DOHH2 (cell line): ENCODE measurements at regions not wholly inside any gene's neighbourhood (a gene's known extent, or its start where the extent isn't known, plus 50 kb on each side); places are given as distances from the start of the nearest gene placed in this dataset.

Experiments used
- H3F3A ChIP-seq: fragments of 200-600 bp; sonication (generic), shearing (Covaris generic); 2 replicates; pipeline ENCODE4 v1.6.0; 2016; ENCODE audit warnings: antibody characterized with exemption, mild to moderate bottlenecking; ENCODE audit not compliant: control insufficient read depth, insufficient read depth
- H3K27ac ChIP-seq: fragments of 200-600 bp; sonication (generic); 2 replicates; pipeline ENCODE4 v1.5.1; 2014; ENCODE audit warnings: low read depth, mild to moderate bottlenecking, low read length, moderate library complexity
- H3K27me3 ChIP-seq: fragments of 200-600 bp; sonication (generic); 2 replicates; pipeline ENCODE4 v1.6.1; 2014; ENCODE audit warnings: mild to moderate bottlenecking, low read length, mixed read lengths; ENCODE audit not compliant: control insufficient read depth
- H3K36me3 ChIP-seq: fragments of 200-600 bp; sonication (generic); 2 replicates; pipeline ENCODE4 v1.6.1; 2014; ENCODE audit warnings: mild to moderate bottlenecking, low read length, moderate library complexity, mixed read lengths; ENCODE audit not compliant: control insufficient read depth
- H3K4me1 ChIP-seq: fragments of 200-600 bp; sonication (generic); 2 replicates; pipeline ENCODE4 v1.6.1; 2014; ENCODE audit warnings: mild to moderate bottlenecking, low read length, mixed read lengths; ENCODE audit not compliant: control insufficient read depth
- H3K4me2 ChIP-seq: fragments of 200-600 bp; sonication (generic); 2 replicates; pipeline ENCODE4 v1.6.0; 2014; ENCODE audit warnings: mild to moderate bottlenecking, low read length, moderate library complexity
- H3K4me3 ChIP-seq: fragments of 200-600 bp; sonication (generic); 2 replicates; pipeline ENCODE4 v1.5.1; 2014; ENCODE audit warnings: mild to moderate bottlenecking, low read length, mixed read lengths
- H3K79me2 ChIP-seq: fragments of 200-600 bp; sonication (generic); 2 replicates; pipeline ENCODE4 v1.6.1; 2014; ENCODE audit warnings: mild to moderate bottlenecking, low read length, mixed read lengths; ENCODE audit not compliant: control insufficient read depth
- H3K9me2 ChIP-seq: fragments of 200-600 bp; sonication (generic); replicated peaks from 2 replicates; pipeline ENCODE4 v1.6.1; 2014; ENCODE audit warnings: mild to moderate bottlenecking, low read length, mixed read lengths; ENCODE audit not compliant: control insufficient read depth
- H3K9me3 ChIP-seq: fragments of 200-600 bp; sonication (generic); 2 replicates; pipeline ENCODE4 v1.6.1; 2014; ENCODE audit warnings: antibody characterized with exemption, low read length, mixed read lengths; ENCODE audit not compliant: control insufficient read depth, insufficient read depth
- H4K20me1 ChIP-seq: fragments of 200-600 bp; sonication (generic); 2 replicates; pipeline ENCODE4 v1.6.0; 2014; ENCODE audit warnings: low read depth, mild to moderate bottlenecking, antibody characterized with exemption, low read length, moderate library complexity; ENCODE audit not compliant: control insufficient read depth, insufficient read depth
- CTCF ChIP-seq: fragments of 200-600 bp; sonication (generic); IDR thresholded peaks from one replicate; pipeline ENCODE4 v1.5.1; 2014; ENCODE audit warnings: antibody characterized with exemption, mild to moderate bottlenecking, low read depth, low read length; ENCODE audit not compliant: poor library complexity, severe bottlenecking
- EZH2phosphoT487 ChIP-seq: fragments of 200-600 bp; sonication (generic); IDR thresholded peaks from 2 replicates; pipeline ENCODE4 v1.6.1; 2017; ENCODE audit warnings: borderline replicate concordance, mild to moderate bottlenecking, antibody characterized with exemption, low read length, moderate library complexity, mixed read lengths

- no peaks in the 10 kb centered on the region for H3K79me2 ChIP-seq
- H3F3A ChIP-seq, result no peaks in the 10 kb centered on the region
- H3K4me3 ChIP-seq, result no peak overlapping the region
- H3K4me2 ChIP-seq, result no peak overlapping the region
- H3K36me3 ChIP-seq, result no peaks in the 10 kb centered on the region
- no peaks in the 10 kb centered on the region for H3K9me2 ChIP-seq
- TF ChIP-seq EZH2phosphoT487 (no peak), CTCF (no peak)
- H4K20me1 ChIP-seq, result no peaks in the 10 kb centered on the region
- no peaks in the 10 kb centered on the region for H3K4me1 ChIP-seq
- no peak overlapping the region for H3K27ac ChIP-seq
- H3K9me3 ChIP-seq, result no peaks in the 10 kb centered on the region
- H3K27me3 ChIP-seq, result no peaks in the 10 kb centered on the region
These were observed 120.6 kb upstream of the MEF2C start for GRCh38 chr5:89003563-89004036.

GRCh38 chr5:88999853-89000252, 116.9 kb upstream of the MEF2C start:
- Histone ChIP-seq H4K20me1 (no peaks in the 10 kb centered on the region), H3K4me2 (no peak overlapping the region), H3K4me3 (no peak overlapping the region), H3K9me2 (no peaks in the 10 kb centered on the region), H3K27me3 (no peaks in the 10 kb centered on the region), H3K9me3 (no peaks in the 10 kb centered on the region), H3K36me3 (no peaks in the 10 kb centered on the region), H3K4me1 (no peaks in the 10 kb centered on the region), H3F3A (no peaks in the 10 kb centered on the region), H3K27ac (no peak overlapping the region), H3K79me2 (no peaks in the 10 kb centered on the region)
- TF ChIP-seq EZH2phosphoT487, result no peak
- no peak for TF ChIP-seq CTCF

GRCh38 chr5:88997937-88998336, 115.0 kb upstream of the MEF2C start:
- no peak for TF ChIP-seq EZH2phosphoT487
- TF ChIP-seq CTCF, result no peak
- Histone ChIP-seq H3K36me3 (no peaks in the 10 kb centered on the region), H3K4me1 (no peaks in the 10 kb centered on the region), H3K9me2 (no peaks in the 10 kb centered on the region), H3K27ac (no peak overlapping the region), H3K79me2 (no peaks in the 10 kb centered on the region), H3K4me3 (no peak overlapping the region), H4K20me1 (no peaks in the 10 kb centered on the region), H3F3A (no peaks in the 10 kb centered on the region), H3K9me3 (no peaks in the 10 kb centered on the region), H3K27me3 (no peaks in the 10 kb centered on the region), H3K4me2 (no peak overlapping the region)

GRCh38 chr5:88984040-88984439, 101.1 kb upstream of the MEF2C start:
- Histone ChIP-seq H3K4me1 (peaks cover 4% of the 10 kb centered on the region), H3K27ac (no peak overlapping the region), H3K27me3 (no peaks in the 10 kb centered on the region), H3F3A (no peaks in the 10 kb centered on the region), H3K9me2 (no peaks in the 10 kb centered on the region), H4K20me1 (no peaks in the 10 kb centered on the region), H3K79me2 (no peaks in the 10 kb centered on the region), H3K9me3 (no peaks in the 10 kb centered on the region), H3K4me3 (no peak overlapping the region), H3K4me2 (no peak overlapping the region), H3K36me3 (no peaks in the 10 kb centered on the region)
- TF ChIP-seq CTCF (no peak), EZH2phosphoT487 (no peak)
